Pancreas (tissue), 10 donors: ENCODE measurements at regions not wholly inside any gene's neighbourhood (a gene's known extent, or its start where the extent isn't known, plus 50 kb on each side); places are given as distances from the start of the nearest gene placed in this dataset.

Source experiments
- ATAC-seq, 4 donors: fragments of 200-7000 bp; cut with Tn5 transposase; one replicate each; pipeline versions ENCODE4 v1.8.0 to v1.9.1; 2020; ENCODE audit warnings: mild to moderate bottlenecking in 4 of 4, moderate library complexity in 4 of 4
- DNase-seq, 6 donors: peaks; one replicate each; pipeline ENCODE4 v3.0.0-alpha.2; 2020
- FAIRE-seq: peaks from 2 replicates; lab custom pipeline; 2012; peaks lifted over from hg19 to GRCh38; lab: Jason Lieb, UNC
- H3K27ac ChIP-seq, 4 donors: fragments of 200-600 bp; sonication (generic); 1 replicate in 3 of 4; 2 replicates in 1 of 4; pipeline versions ENCODE4 v1.5.0 to v1.8.0; 2020
- H3K27me3 ChIP-seq, 4 donors: fragments of 200-600 bp; one replicate each; pipeline ENCODE4 v1.8.0; 2021
- H3K36me3 ChIP-seq, 3 donors: fragments of 200-600 bp; sonication (generic) in 1 of 3; one replicate each; pipeline versions ENCODE4 v1.5.0 to v1.8.0; 2020 to 2021
- H3K4me1 ChIP-seq, 3 donors: fragments of 200-600 bp; one replicate each; pipeline ENCODE4 v1.8.0; 2021
- H3K4me3 ChIP-seq, 4 donors: fragments of 200-600 bp; sonication (generic) in 2 of 4; one replicate each; pipeline versions ENCODE4 v1.5.0 to v1.8.0; 2020 to 2021
- H3K9me3 ChIP-seq, 4 donors: fragments of 200-600 bp; one replicate each; pipeline ENCODE4 v1.8.0; 2021
- CTCF ChIP-seq, 4 donors: fragments of 200-600 bp; sonication (generic) in 3 of 4; IDR thresholded peaks; one replicate each; pipeline versions ENCODE4 v1.5.0 to v1.8.0; 2021; ENCODE audit warnings: antibody characterized with exemption in 4 of 4
- WGBS, 2 donors: extraction: QIAGEN DNeasy Blood & Tissue Kit; methylation state at CpG; one replicate each; pipeline ENCODE4 v1.1.7; 2013; 5-methylcytosine and 5-hydroxymethylcytosine counted together
- intact Hi-C, 3 donors: fragments of 100-400 bp; cut with DNase I; formaldehyde crosslinking; loops; one replicate each; pipeline versions ENCODE4 v1.11.1 to v1.14.2; 2022
- donor health status: healthy with polysubstance abuse.
- donor health status: DM: no; HTN: no; CAD: no; lungs with moderate emphysema.
- donor health status: DM: no; HTN: no; CAD: no.
- donor health status: control.
- donor health status: control.
- donor health status: Bipolar disorder and iron deficiency.
- donor health status: DM: yes; HTN: yes; CAD: no.
- donor health status: DM: no; HTN: no; CAD: no.
- donor health status: DM: no; HTN: no; CAD: no.
- donor health status: DM: yes; HTN: yes; CAD: no.

DNA sequence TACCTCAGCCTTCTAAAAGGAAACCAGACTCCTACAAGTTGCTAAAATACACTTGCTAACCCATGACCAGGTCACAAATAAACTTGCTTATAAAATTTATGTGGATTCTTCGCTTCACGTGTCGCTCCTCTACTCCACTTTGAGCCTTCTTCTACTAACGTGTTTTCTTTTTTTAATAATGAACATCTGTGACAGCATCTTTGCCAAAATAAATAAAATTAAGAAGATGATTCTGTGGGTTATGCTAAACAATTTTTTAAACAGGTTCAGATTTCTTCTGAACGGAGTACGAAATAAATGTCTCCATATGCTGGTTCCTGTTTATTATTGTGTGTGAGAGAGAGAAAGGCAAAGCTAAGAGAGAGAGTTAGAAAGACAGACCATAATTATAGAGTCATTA is 735.8 kb downstream of the LTN1 start:
- DNase-seq (no peak), ATAC-seq (peak in 3 of 4 donors; percentile 4 to 37 (median 23)), FAIRE-seq (no peak)
- no peak for TF ChIP-seq CTCF (IDR thresholded peaks at IDR 0.05)
- intact Hi-C loops: no loop called here
- no peaks in the 10 kb centered on the region for H3K27me3 ChIP-seq
- peaks cover 0 to 4% (median 0%) of the 10 kb centered on the region in 4 donors for H3K9me3 ChIP-seq
- H3K4me1 ChIP-seq: peaks cover 20 to 42% (median 41%) of the 10 kb centered on the region in 3 donors
- peak overlapping the region; percentile 23 to 91 (median 60) for H3K27ac ChIP-seq
- H3K4me3 ChIP-seq: no peak overlapping the region
- WGBS, 2 donors: 35 to 38% methylated on average over 6 of the region's 6 CpGs
- no peaks in the 10 kb centered on the region for H3K36me3 ChIP-seq

DNA sequence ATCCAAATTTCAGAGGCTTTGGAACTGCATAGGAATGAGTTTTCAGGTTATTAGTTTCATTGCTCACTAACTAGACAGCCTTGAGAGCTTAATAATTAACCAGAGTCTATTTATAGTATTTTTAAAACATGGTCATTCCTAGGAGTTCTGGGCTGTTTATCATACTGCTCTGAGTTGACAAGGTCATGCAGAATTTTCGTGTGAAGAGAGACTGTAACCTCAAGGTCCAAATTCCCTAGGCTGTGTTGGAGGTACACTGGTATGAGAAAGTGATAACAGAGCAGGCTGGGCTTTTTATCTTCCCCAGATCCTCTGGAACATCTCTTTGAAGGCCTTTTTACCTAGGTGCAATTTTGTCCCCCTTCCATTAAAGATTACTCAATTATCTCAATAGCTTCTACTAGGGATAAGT is 736.3 kb downstream of the LTN1 start:
- no peaks in the 10 kb centered on the region for H3K27me3 ChIP-seq
- ATAC-seq (peak; percentile 93 to 98 (median 94)), FAIRE-seq (no peak), DNase-seq (peak in 3 of 6 donors; percentile 25 to 65 (median 33))
- no peak overlapping the region for H3K4me3 ChIP-seq
- H3K27ac ChIP-seq: peak overlapping the region; percentile 23 to 91 (median 60)
- peaks cover 20 to 42% (median 41%) of the 10 kb centered on the region in 3 donors for H3K4me1 ChIP-seq
- H3K36me3 ChIP-seq: no peaks in the 10 kb centered on the region
- no peak for TF ChIP-seq CTCF (IDR thresholded peaks at IDR 0.05)
- 0 to 6% methylated on average over 1 of the region's 1 CpG for WGBS, 2 donors
- H3K9me3 ChIP-seq: peaks cover 0 to 4% (median 0%) of the 10 kb centered on the region in 4 donors
- intact Hi-C loops: no loop called here

- ATAC-seq (no peak), FAIRE-seq (no peak), DNase-seq (no peak)
- Histone ChIP-seq H3K27ac (peak overlapping the region in 2 of 4 donors; percentile 91), H3K36me3 (no peaks in the 10 kb centered on the region), H3K4me1 (peaks cover 21 to 50% (median 50%) of the 10 kb centered on the region in 3 donors), H3K27me3 (no peaks in the 10 kb centered on the region), H3K9me3 (no peaks in the 10 kb centered on the region), H3K4me3 (no peak overlapping the region)
- intact Hi-C loops: no loop called here
- WGBS, 2 donors: 97% methylated on average over 5 of the region's 5 CpGs
- TF ChIP-seq CTCF (IDR thresholded peaks at IDR 0.05): no peak
Observed at GRCh38 chr21:28253961-28254360, 738.7 kb downstream of the LTN1 start.

DNA sequence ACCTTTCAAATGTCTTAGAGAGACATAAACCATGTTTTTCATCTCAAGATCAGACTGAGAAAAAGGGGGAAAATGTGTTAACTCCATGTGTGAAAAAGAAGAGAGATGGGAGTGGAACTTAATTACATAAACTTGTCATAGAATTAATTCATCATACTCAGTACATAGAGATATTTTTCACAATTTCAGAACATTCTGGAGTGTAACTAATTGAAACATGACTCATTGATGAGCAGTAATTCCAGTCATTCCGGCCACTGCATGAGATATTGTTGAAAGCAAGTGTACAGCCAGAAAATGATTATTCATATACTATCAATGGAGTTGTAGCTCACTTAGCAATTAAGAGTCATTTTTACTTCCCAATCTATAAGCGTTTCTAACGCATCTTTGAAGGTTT is 739.3 kb downstream of the LTN1 start:
- intact Hi-C loops: no loop called here

More for the DNA sequence above, 739.3 kb downstream of the LTN1 start:
- no peak for DNase-seq
- no peaks in the 10 kb centered on the region for H3K36me3 ChIP-seq
- H3K4me3 ChIP-seq: no peak overlapping the region
- H3K4me1 ChIP-seq: peaks cover 27 to 56% (median 56%) of the 10 kb centered on the region in 3 donors
- no peak for TF ChIP-seq CTCF (IDR thresholded peaks at IDR 0.05)
- no peaks in the 10 kb centered on the region for H3K9me3 ChIP-seq
- no peaks in the 10 kb centered on the region for H3K27me3 ChIP-seq
- FAIRE-seq: no peak
- H3K27ac ChIP-seq: peak overlapping the region in 2 of 4 donors; percentile 0 to 91
- no peak for ATAC-seq
- 80 to 86% methylated on average over 3 of the region's 3 CpGs for WGBS, 2 donors
